PC-9 (cell line): ENCODE measurements at regions not wholly inside any gene's neighbourhood (a gene's known extent, or its start where the extent isn't known, plus 50 kb on each side); places are given as distances from the start of the nearest gene placed in this dataset.

Experiments used
- EZH2 ChIP-seq: fragments of 200-600 bp; sonication (generic); IDR thresholded peaks from 2 replicates; pipeline ENCODE4 v1.8.0; 2017; ENCODE audit warnings: antibody characterized with exemption, low read depth
- TF ChIP-seq, protein P1 (sequence below): fragments of 200-600 bp; sonication (generic); conservative IDR thresholded peaks from 2 replicates; pipeline ENCODE4 v1.6.1; 2017; ENCODE audit warnings: mixed run types, antibody characterized with exemption, mild to moderate bottlenecking, moderate library complexity

DNA sequence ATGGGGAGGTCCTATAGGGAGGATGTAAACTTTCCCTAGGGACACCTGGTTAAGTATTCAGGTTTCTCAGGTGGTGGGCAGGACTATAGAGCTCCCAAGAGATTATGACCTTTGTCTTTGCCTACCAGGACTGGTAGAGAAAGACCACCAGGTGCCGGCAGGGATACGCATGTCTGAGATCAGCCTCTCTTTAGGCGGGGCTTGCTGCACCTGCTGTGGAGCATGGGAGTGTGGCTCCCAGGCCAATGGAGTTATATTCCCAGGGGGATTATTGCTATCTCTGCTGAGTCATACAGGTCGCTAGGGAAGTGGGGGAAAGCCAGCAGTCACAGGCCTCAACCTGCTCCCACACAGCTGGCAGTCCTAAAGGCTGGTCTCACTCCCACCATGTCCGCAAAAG lies 280.5 kb upstream of the MMS22L start:
- TF ChIP-seq, protein P1, sequence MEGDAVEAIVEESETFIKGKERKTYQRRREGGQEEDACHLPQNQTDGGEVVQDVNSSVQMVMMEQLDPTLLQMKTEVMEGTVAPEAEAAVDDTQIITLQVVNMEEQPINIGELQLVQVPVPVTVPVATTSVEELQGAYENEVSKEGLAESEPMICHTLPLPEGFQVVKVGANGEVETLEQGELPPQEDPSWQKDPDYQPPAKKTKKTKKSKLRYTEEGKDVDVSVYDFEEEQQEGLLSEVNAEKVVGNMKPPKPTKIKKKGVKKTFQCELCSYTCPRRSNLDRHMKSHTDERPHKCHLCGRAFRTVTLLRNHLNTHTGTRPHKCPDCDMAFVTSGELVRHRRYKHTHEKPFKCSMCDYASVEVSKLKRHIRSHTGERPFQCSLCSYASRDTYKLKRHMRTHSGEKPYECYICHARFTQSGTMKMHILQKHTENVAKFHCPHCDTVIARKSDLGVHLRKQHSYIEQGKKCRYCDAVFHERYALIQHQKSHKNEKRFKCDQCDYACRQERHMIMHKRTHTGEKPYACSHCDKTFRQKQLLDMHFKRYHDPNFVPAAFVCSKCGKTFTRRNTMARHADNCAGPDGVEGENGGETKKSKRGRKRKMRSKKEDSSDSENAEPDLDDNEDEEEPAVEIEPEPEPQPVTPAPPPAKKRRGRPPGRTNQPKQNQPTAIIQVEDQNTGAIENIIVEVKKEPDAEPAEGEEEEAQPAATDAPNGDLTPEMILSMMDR: no peak
- no peak for TF ChIP-seq EZH2
